ENCODE measurements at regions not wholly inside any gene's neighbourhood (a gene's known extent, or its start where the extent isn't known, plus 50 kb on each side); places are given as distances from the start of the nearest gene placed in this dataset.

DNA sequence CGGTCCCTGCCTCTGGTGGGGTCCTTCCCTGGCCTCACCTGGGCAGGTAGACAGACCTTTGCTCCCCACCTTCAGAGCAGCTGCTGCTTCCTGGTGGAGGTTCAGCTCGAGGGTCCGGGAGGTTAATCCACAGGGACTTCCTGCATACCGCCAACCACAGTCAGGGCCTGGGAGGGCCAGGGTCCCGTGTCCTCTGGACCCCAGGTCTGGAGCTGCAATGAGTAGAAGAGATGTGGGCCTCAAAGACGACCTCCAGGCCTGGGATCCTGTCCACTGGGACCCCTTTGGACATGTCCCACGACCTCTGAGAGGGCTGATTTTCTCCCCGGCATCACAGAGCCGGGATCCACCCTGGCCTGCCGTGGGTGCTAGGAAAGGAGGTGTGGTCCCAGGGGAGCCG lies 223.3 kb upstream of the TCERG1L start:
- Histone ChIP-seq H2BK120ac (ENCODE audit: low read depth, low read length, poor library complexity, severe bottlenecking) (no peak overlapping the region), H3K9ac (ENCODE audit: extremely low read depth, insufficient read length, low read length) (no peak overlapping the region), H3K4me2 (ENCODE audit: insufficient read depth, insufficient read length, low read length) (no peak overlapping the region), H3K79me2 (ENCODE audit: insufficient read depth, low read length) (no peaks in the 10 kb centered on the region), H3K18ac (ENCODE audit: insufficient read length, low read depth, low read length) (no peak overlapping the region), H3K4ac (ENCODE audit: low read depth, low read length) (no peak overlapping the region), H2AK5ac (ENCODE audit: insufficient read length, low read length) (no peak overlapping the region), H3K27me3 (ENCODE audit: insufficient read depth, low read length) (no peaks in the 10 kb centered on the region), H3K27ac (ENCODE audit: insufficient read length, low read depth, low read length) (no peak overlapping the region), H2BK5ac (ENCODE audit: insufficient read length, low read length) (no peak overlapping the region), H3K4me1 (ENCODE audit: insufficient read depth, low read length) (no peaks in the 10 kb centered on the region), H3K23ac (ENCODE audit: insufficient read length, low read depth, low read length) (no peak overlapping the region), H2AFZ (ENCODE audit: low read length) (no peak overlapping the region), H4K20me1 (ENCODE audit: control insufficient read depth, insufficient read depth, insufficient read length) (no peaks in the 10 kb centered on the region), H3K79me1 (ENCODE audit: insufficient read depth, low read depth, low read length, poor library complexity, severe bottlenecking) (no peaks in the 10 kb centered on the region), H3K14ac (ENCODE audit: insufficient read depth, low read length) (peak overlapping the region; percentile 6; the same call in 1 of the 2 replicates), H3K23me2 (ENCODE audit: insufficient read length, low read depth, low read length, poor library complexity, severe bottlenecking) (no peaks in the 10 kb centered on the region), H4K8ac (replicated peaks; ENCODE audit: insufficient read length, low read depth, low read length) (no peak overlapping the region), H3K56ac (ENCODE audit: insufficient read length, low read depth, low read length) (no peak overlapping the region), H3K9me3 (ENCODE audit: control insufficient read depth, low read depth, low read length) (no peaks in the 10 kb centered on the region), H4K5ac (ENCODE audit: insufficient read length, low read depth, low read length) (no peak overlapping the region), H4K91ac (ENCODE audit: insufficient read length, low read depth, low read length) (no peak overlapping the region), H2BK12ac (ENCODE audit: insufficient read length, low read depth, low read length) (no peak overlapping the region), H2BK20ac (ENCODE audit: low read depth, low read length, poor library complexity, severe bottlenecking) (no peak overlapping the region), H2BK15ac (ENCODE audit: low read depth, low read length) (no peak overlapping the region), H3T11ph (ENCODE audit: low read length) (no peak overlapping the region)
- no CpG with 5 or more reads among the region's 11 CpGs for WGBS (ENCODE audit: extremely low coverage, insufficient read length, low lambda C conversion rate)
- TF ChIP-seq, protein P1, sequence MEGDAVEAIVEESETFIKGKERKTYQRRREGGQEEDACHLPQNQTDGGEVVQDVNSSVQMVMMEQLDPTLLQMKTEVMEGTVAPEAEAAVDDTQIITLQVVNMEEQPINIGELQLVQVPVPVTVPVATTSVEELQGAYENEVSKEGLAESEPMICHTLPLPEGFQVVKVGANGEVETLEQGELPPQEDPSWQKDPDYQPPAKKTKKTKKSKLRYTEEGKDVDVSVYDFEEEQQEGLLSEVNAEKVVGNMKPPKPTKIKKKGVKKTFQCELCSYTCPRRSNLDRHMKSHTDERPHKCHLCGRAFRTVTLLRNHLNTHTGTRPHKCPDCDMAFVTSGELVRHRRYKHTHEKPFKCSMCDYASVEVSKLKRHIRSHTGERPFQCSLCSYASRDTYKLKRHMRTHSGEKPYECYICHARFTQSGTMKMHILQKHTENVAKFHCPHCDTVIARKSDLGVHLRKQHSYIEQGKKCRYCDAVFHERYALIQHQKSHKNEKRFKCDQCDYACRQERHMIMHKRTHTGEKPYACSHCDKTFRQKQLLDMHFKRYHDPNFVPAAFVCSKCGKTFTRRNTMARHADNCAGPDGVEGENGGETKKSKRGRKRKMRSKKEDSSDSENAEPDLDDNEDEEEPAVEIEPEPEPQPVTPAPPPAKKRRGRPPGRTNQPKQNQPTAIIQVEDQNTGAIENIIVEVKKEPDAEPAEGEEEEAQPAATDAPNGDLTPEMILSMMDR (conservative IDR thresholded peaks at IDR 0.05): no peak
- no peaks in the 10 kb centered on the region for H3K27me3 Mint-ChIP-seq (ENCODE audit: low read depth)
- no peaks in the 10 kb centered on the region for H3K36me3 Mint-ChIP-seq (ENCODE audit: insufficient read depth in 1 of 3, low read depth in 3 of 3)
- H3K4me3 Mint-ChIP-seq: no peak overlapping the region
- DNase-seq: no peak
- H3K9me3 Mint-ChIP-seq: no peaks in the 10 kb centered on the region
- no peaks in the 10 kb centered on the region for H3K4me1 Mint-ChIP-seq
- no peak overlapping the region for H3K27ac Mint-ChIP-seq
